NCI-H2029 treated with DMSO at 0.1 percent for 48 hours (cell line): ENCODE measurements at regions not wholly inside any gene's neighbourhood (a gene's known extent, or its start where the extent isn't known, plus 50 kb on each side); places are given as distances from the start of the nearest gene placed in this dataset.
"Not testable (repeated sequence)": the region's sequence is repeated elsewhere in the genome, so short reads cannot be mapped to it uniquely, and the experiment has no call there.

ENCODE experiments used
- DNase-seq: peaks from one replicate; lab custom pipeline; 2025; lab: John Stamatoyannopoulos, UW

GRCh38 chr2:198630384-198630783 lies 826.0 kb downstream of the PLCL1 start:
- DNase-seq, result no peak

- no peak for DNase-seq
Observed at GRCh38 chr2:198628596-198628995, 824.2 kb downstream of the PLCL1 start.

DNA sequence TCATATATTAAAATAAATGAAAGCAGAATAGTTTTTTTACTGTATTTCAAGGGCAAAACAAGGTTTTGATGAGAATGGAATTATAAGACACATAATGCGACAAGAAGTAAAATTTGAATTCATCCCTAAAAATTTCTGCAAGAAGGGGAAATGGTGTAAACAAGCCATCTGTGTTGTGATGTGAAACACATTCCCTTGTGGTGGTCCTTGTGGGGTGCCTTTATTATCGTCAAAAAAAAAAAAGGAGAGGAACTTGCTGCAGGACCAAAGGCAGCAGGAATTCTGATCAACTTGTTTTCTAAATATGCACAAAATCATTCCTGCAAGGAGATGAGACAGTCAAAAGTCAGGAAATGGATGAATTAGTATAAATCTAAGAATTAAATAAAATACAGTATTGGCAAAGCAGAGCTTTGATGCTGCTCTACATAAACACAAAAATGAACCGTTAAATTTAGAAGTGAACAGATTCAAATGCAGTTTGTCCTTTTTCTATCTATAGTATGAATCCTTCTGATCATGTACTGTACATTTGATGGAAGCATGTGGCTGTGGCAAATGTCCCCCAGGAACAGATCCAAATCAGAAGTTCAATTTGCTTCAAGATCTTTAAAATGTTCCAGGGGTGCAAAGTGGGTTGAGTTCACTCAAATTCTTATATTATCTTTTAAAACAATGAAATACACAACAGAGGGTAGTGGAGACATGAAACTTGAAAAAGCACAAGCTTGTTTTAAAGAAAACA lies 818.8 kb downstream of the PLCL1 start:
- no peak for DNase-seq

DNA sequence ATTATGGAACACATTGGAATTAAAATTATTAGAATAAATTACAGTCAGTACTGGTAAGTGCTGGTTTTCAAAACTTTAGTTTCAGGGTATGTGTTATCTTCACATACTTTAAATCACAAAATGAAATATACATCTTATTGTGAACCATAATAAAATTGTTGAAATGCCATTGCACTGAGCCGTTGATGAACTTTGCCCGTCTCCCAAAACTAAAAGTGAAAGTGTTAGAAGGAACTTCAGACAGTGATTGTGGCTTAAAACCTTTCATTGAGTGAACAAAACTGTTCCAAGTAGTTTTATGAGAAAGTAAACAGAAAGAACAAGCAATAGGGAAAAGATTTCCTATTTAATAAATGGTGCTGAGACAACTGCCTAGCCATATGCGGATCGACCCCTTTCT lies 811.6 kb downstream of the PLCL1 start:
- no peak for DNase-seq

DNA sequence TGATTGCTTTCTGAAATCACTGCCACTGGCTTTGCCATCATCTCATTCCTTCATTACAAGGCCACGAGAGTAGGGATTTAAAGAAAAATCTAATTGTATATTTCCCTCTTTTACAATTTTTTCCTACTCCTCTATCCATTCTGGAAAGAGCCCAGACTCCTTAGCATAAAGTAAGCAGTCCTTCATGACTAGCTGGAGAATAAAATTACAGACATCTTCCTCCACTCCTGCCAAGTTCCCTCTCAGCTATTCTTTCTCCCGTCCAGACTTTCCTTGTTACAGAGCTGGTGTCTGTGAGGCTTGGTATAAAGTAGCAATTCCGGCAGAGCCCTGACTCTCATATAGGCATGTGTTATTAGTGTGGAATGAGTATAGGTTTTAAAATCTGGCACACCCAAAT lies 806.8 kb downstream of the PLCL1 start:
- no peak for DNase-seq

- no peak for DNase-seq
Observed at GRCh38 chr2:198604599-198604998, 800.2 kb downstream of the PLCL1 start.

DNA sequence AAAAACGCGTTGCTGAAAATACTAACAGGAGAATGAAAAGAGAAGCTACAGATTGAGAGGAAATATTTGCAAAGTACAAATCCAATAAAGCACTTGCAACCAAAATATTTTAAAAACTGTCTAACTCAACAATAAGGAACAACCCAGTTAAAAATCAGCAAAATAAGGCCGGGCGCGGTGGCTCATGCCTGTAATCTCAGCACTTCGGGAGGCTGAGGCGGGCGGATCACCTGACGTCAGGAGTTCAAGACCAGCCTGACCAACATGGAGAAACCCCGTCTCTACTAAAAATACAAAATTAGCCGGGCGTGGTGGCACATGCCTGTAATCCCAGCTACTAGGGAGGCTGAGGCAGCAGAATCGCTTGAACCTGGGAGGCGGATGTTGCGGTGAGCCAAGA lies 798.6 kb downstream of the PLCL1 start:
- DNase-seq, result not testable (repeated sequence)

DNA sequence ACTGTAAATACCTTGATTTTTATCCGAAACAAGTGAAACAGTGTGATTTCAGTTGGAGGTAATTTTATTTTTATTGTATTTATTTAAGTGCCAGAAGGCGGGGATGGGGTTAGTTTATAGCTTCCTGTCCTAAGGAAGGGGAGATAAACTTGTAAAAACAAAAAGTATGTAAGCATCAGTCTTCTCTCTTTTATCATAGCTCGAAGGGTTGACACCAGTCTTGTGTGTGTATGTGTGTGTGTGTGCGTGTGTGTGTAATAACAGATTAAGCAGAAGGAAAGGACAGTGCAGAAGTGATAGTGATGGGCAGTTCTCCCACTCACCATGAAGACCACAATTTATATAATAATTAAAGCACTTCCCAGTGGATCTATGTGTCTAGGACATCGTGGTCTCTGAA lies 793.3 kb downstream of the PLCL1 start:
- DNase-seq, result no peak

- no peak for DNase-seq
Observed at GRCh38 chr2:198596985-198597384, 792.6 kb downstream of the PLCL1 start.

DNA sequence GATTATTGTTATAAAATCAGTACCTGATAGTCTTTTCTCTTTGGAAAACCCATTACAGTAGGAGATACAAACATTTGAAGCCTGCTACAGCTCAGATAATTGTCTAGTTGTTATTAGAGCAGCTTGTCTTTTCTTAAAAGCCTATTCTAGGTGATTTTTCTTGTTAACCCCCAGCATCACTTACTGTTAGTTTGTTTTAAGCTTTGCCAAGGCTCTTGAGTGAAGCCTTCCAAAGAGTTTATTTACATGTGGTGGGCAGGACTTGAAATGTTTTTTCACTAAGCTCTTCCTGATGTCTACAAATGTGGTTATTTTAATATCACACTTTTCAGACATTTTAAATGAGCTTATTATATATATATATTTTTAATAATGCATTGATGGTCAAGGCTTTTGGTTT lies 791.3 kb downstream of the PLCL1 start:
- no peak for DNase-seq

DNA sequence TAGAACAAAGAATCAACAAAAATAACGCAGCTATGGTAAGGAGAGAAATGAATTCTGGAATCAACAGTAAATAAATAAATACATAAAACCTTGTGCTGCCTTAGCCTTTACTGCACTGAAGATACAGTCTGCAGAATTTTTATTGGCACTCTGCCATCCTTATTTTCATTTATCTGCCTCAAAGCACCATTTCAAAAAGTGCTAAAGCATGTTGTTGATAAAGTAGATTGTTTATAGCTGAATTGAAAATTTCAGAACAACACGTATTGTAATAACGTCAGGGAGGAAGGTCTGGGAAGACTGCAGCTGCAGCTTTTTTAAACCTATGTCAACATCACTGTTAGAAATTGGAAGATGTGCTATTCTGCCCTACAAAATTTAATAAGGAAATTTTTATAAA lies 787.2 kb downstream of the PLCL1 start:
- DNase-seq, result no peak

- no peak for DNase-seq
Observed at GRCh38 chr2:198587741-198588140, 783.3 kb downstream of the PLCL1 start.

DNA sequence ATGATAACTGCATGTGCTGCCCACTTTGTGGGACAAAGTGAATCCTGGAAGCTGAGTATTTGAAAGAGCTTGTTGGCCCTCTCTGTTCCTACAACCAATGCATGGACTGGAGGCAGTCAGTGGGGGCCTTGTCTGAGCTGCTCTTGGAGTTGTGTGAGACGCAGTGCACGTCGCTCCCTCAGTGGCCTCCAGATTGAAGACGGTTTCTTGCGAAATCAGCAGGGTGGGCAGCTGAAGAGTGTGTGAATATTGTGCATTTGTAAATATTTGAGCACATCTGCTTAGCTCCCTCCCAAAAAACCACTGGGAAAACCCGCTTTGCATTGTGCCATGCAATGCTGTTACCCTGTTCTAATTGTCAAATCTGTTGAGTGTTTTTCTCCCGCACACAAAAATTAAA lies 782.8 kb downstream of the PLCL1 start:
- no peak for DNase-seq

DNA sequence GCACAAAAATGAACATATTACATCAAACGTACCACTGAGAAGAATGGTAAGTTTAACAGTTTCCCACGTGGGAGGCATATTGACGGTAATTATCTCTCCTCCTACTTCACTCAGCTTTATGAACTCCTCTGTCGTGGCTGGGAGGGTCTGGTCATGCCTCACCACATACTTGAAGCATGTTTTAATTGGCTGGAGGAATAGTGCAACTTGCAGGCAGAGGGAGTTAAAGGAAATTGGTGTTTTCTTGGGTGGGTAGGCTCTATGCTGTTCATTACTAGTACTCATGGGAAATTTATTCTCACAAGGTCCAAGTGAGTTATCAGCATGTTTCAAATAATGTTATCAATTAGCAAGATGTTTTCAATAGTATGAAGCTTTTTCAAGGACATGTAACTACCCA lies 767.0 kb downstream of the PLCL1 start:
- DNase-seq, result no peak

- DNase-seq, result no peak
Observed at GRCh38 chr2:198558176-198558575, 753.8 kb downstream of the PLCL1 start.

GRCh38 chr2:198546122-198546521 lies 741.7 kb downstream of the PLCL1 start:
- no peak for DNase-seq

DNA sequence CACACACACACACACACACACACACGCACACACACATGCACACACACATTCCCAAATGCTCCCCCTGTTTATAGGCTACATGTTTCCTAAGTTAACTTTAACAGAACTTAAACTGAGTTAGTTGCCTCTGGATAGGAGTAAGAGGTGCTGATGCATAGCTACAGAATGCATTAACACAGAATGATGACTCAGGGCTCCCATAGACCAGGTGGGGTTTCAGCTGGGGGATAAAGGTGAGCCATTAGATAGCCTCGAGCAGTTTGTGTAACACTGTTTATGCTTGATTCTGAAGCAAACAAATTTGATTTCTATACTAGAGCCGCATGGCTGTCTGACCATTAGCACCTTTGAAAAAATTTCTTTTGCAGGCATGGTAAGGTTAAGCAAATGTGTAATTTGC lies 741.0 kb downstream of the PLCL1 start:
- DNase-seq, result no peak

- no peak for DNase-seq
Observed at GRCh38 chr2:198544461-198544860, 740.1 kb downstream of the PLCL1 start.

DNA sequence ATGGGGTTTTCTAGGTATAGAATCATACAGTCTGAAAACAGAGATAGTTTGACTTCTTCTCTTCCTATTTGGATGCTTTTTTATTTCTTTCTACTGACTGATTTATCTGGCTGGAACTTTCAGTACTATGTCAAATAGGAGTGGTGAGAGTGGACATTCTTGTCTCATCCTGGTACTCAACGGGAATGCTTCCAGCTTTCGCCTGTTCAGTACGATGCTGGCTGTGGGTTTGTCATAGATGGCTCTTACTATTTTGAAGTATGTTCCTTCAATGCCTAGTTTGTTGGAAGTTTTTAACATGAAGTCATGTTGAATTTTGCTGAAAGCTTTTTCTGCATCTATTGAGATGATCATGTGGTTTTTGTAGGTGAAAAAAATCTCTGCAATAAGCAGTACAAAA lies 730.4 kb downstream of the PLCL1 start:
- DNase-seq, result no peak

DNA sequence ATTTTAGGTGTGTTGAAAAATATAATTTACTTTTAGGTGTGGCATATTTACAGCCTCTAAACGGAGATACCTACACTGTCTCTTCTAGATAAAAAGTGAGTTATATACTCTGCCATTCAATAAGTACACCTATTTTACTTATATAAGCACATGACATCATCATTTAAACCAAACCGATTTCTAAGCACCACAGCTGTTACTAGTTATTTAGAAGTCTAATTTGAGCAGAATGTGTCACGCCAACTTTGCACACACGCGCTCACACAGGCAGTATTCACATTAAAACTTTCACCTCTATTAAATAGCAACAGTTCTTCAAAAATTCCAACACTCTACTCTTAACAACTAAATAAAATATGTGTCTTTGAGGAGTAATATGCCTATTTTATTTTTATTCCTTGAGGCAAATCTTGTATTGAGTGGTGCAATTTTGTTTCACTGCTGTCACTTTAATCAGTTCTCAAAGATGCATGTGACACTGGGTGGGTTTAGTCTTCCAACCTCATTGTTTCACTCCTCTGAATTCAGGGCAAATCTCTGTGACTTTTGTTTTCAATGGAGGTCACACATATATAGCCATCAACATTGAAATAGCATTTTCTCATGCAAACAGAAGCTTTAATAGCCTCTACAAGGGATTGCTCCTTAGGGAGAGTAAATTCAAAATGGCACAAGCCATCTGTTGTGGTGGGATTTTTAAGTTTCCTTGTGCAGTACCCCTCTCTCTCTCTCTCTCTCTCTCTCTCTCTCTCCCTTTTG lies 721.0 kb downstream of the PLCL1 start:
- DNase-seq, result no peak

GRCh38 chr2:198523710-198524109 lies 719.3 kb downstream of the PLCL1 start:
- DNase-seq, result no peak

DNA sequence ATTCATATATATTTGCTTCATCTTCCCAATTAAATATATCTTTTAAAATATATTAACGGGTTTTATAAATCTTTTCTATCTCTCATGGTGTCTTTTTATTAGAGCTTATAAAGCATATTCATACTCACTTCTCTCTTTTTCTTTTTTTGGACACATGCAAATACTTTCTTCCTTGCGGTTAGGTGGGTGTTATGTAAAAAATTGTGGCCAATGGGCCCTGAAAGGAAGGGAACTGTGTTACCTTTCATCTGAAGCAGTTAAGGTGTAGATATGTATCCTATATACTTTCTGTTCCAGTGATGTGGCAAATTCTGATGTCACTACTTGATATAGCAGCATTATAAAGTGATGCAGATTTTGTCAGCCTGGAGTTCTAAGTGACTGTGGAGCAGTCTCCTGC lies 714.5 kb downstream of the PLCL1 start:
- DNase-seq, result no peak

- no peak for DNase-seq
Observed at GRCh38 chr2:198517976-198518375, 713.6 kb downstream of the PLCL1 start.

- not testable (repeated sequence) for DNase-seq
Observed at GRCh38 chr2:198508610-198509009, 704.2 kb downstream of the PLCL1 start.
